Prostate gland (tissue), 2 donors: ENCODE measurements at regions not wholly inside any gene's neighbourhood (a gene's known extent, or its start where the extent isn't known, plus 50 kb on each side); places are given as distances from the start of the nearest gene placed in this dataset.

Source experiments
- POLR2A ChIP-seq: fragments of 450-650 bp; IDR thresholded peaks from one replicate; pipeline ENCODE4 v1.6.1; 2016; ENCODE audit warnings: antibody characterized with exemption, mild to moderate bottlenecking
- TF ChIP-seq, protein P1 (sequence below), 4 experiments: fragments of 200-600 bp in 2 of 4; fragments of 450-650 bp in 2 of 4; sonication (generic) in 2 of 4; IDR thresholded peaks; 1 replicate in 3 of 4; 2 replicates in 1 of 4; pipeline ENCODE4 v1.5.1; 2016 to 2019; ENCODE audit warnings: antibody characterized with exemption in 4 of 4, mild to moderate bottlenecking in 2 of 4, moderate library complexity in 2 of 4

DNA sequence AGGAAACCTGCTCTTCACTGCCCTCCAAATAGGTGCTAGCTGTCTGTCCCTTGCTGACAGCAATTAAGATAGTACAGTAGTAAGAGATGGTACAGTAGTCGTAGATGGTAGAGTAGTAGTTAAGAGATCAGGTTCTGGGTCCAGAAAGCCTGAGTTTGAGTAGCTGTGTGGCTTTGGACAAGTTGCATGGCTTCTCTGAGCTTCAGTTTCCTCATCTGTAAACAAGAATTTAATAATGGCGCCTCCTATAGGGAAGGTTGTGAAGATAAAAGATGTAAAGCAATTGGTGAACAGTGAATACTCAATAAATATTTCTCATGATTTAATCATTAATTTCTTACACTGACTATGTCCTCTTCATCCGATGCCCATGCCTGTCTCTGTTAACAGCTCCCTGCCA, 86.9 kb upstream of the BCL6 start:
- TF ChIP-seq, protein P1, sequence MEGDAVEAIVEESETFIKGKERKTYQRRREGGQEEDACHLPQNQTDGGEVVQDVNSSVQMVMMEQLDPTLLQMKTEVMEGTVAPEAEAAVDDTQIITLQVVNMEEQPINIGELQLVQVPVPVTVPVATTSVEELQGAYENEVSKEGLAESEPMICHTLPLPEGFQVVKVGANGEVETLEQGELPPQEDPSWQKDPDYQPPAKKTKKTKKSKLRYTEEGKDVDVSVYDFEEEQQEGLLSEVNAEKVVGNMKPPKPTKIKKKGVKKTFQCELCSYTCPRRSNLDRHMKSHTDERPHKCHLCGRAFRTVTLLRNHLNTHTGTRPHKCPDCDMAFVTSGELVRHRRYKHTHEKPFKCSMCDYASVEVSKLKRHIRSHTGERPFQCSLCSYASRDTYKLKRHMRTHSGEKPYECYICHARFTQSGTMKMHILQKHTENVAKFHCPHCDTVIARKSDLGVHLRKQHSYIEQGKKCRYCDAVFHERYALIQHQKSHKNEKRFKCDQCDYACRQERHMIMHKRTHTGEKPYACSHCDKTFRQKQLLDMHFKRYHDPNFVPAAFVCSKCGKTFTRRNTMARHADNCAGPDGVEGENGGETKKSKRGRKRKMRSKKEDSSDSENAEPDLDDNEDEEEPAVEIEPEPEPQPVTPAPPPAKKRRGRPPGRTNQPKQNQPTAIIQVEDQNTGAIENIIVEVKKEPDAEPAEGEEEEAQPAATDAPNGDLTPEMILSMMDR (IDR thresholded peaks at IDR 0.05), result no peak
- TF ChIP-seq POLR2A, result no peak
